Activated CD4-positive, CD25-positive, alpha-beta regulatory T cell treated with anti-CD3 and anti-CD28 coated beads, Interleukin-2, amount 50 U/mL, for 16 hours (primary cell): ENCODE measurements at regions not wholly inside any gene's neighbourhood (a gene's known extent, or its start where the extent isn't known, plus 50 kb on each side); places are given as distances from the start of the nearest gene placed in this dataset.
"Not testable (repeated sequence)": the region's sequence is repeated elsewhere in the genome, so short reads cannot be mapped to it uniquely, and the experiment has no call there.

Experiments
- DNase-seq: peaks from one replicate; pipeline ENCODE4 v3.0.0-alpha.2; 2020; ENCODE audit warnings: low read depth, low spot score

GRCh38 chr16:26715969-26716368 lies 350.8 kb upstream of the C16orf82 start:
- no peak for DNase-seq

DNA sequence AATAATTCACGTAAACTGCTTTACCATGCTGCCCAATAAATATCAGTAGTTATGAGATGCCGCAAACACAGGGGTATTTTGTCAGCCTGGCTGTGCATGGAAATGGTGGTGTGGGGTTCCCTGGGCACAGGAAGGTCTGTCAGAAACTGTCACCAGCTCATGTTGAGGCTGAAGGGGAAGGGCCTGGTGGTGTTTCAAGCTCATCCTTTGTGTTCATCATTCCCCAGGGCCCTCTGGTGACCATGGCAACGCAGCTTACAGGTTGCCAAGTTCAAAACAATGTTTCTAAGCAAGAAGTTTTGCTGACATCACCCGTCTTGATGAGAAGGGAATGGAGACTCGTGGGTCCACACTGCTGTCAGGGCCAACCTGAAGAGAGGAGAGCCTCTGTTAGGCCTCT lies 348.9 kb upstream of the C16orf82 start:
- no peak for DNase-seq

- no peak for DNase-seq
Measured at GRCh38 chr16:26721290-26721689, 345.4 kb upstream of the C16orf82 start.

- DNase-seq, result not testable (repeated sequence)
Measured at GRCh38 chr16:26721957-26722356, 344.8 kb upstream of the C16orf82 start.

DNA sequence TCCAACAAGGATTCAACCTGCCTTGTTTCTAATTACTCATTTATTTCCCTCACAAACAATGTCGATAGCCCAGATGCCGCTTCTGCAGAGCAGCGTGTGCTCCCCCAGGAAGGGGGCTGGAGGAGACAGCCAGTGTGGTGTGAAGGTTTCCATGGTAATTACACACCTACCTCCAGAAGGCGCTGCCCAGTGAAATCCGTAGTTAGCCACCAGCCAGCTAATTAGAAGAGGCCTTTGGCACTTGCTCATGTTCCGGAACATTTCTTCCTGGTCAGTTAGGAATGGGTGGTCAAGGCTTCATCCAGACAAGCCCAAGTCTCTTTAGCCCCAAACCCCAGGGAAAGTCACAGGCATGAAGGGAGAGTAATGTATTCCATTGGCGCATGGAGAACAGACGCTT lies 342.5 kb upstream of the C16orf82 start:
- DNase-seq, result no peak

DNA sequence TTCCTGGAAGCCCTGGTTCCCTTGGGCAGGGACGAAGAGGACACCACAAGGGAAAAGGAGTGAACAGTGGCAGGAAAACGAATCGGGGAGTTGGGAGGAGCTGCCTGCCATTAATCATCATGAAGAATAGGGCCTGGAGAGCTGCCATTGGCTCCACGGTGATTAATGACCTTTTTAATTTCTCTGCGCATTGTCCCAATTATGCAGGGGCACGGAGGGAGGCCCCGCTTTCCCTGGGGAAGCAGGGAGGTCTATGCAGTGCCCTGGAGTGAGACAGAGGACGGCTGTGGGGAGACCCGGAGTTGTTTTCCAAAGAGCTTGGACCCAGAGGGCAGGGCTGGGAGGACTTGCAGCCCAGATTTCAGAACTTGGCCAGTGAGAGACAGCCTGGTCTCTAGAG lies 338.9 kb upstream of the C16orf82 start:
- no peak for DNase-seq

DNA sequence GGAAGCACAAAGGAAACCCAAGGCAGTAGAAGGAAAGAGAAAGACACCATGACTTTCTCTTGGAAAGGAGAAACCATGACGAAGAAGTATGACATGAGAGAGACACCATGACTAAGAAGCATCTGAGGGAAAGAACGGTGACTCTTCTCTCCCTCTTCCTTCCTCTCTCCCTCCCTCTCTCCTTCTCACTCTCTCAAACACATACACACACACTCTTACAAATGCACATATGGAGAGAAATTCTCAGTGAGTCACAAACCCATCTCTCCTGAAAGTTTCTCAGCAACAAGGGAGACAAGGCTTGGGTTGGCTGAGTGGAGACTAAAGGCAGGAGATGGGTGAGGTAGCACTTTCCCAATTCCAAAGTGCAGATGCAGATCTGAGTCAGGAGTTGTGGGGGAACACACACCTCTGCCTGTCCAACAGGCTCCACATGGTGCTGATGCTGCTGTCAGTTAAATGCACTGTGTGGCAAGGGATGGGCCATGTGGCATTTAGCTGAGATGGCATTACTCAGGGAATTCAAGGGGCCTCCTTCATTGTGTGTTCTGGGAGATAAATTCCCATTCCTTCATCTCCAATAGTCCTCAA lies 336.7 kb upstream of the C16orf82 start:
- DNase-seq, result no peak

DNA sequence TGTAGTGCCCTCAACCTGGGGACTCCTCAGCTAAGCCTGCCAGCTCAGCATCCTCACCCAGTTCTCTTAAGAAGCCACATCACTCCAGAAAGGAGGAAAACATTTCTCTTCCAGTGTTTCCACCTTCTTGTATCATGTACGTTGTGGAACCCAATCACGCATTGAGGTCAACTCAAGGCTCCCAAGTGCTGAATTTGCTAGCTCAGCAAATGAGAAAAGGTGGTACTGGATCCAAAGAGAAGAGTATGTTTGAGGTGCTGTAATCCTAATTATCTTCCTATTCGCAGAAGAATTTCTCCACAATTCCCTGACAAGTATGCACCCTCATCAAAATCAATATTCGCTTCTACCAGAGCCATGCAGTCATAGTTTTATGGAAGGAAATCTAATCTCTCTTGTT lies 335.0 kb upstream of the C16orf82 start:
- DNase-seq, result no peak

DNA sequence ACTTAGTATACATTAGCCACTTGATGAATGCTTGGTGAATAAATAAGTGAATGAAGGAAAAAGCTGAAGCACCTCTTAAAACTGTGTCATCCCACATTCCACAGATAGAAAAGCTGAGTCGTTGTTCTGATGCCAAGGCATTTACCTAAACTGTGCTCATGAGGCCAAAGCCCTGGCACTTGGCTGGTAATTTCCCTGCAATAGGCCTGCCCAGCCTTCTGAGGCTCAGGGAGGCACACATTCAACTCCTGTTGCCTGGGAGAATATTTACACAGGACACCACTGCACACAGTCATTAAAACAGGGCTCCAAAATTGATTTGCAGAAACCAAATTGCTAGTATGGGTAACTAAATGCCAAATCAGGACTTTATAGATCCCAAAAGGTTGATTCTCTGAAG lies 333.0 kb upstream of the C16orf82 start:
- no peak for DNase-seq

- DNase-seq, result no peak
Measured at GRCh38 chr16:26735521-26735920, 331.2 kb upstream of the C16orf82 start.

- DNase-seq, result no peak
Measured at GRCh38 chr16:26736084-26736483, 330.6 kb upstream of the C16orf82 start.

GRCh38 chr16:26740771-26741170 lies 326.0 kb upstream of the C16orf82 start:
- DNase-seq, result no peak

DNA sequence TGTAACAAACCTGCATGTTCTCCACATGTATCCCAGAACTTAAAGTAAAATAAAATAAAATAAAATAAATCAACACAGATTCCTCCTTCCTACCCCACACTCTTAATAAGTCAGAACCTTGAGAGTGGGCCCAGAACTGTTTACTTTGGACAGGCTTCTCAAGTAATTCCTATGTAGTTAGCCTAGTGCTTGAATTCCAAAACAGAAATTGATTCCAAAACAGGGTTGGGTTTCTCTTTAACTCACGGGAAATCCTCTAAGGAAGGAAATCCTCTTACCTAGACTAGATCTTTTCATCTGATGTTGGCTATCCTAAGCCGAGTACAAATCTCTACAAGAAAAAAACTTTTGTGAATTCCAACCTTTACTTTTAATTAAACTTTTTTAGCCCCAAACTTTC lies 324.7 kb upstream of the C16orf82 start:
- no peak for DNase-seq

DNA sequence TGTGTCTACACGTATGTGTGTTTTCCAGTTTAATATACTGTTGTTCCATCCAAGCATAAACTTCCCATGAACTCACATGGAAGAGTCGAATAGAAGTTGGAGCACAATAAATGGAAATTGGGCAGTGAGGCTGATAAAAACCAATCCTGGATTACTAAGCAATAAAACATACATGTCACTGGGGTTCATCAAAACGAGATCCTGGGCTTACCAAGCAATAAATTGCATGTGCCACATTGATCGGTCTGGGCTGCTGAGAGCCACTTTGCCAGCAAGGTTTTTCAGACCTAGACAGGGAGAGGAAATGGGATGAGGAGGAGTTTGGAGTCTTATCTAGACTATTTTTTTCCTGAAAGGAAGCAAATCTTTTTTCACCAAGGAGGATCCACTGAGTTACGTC lies 322.3 kb upstream of the C16orf82 start:
- no peak for DNase-seq

DNA sequence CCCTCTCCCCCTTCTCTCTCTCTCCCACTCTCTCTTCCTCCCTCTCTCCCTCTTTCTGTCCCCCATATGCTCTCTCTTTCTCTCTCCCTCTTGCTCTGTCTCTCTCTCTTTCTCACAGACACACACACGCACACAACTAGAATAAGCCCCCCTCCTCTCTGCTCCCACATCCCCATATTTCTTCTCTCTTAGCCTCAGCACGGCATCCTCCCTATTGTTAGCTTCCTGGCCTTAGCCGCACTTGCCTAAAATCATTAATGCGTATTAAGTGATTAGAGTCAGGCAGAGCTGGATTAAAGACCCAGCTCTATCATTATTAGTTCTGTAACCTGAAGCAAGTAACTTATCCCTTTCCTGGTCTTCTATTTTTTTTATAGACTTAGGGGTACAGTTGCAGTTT lies 319.0 kb upstream of the C16orf82 start:
- no peak for DNase-seq

- DNase-seq, result no peak
Measured at GRCh38 chr16:26749072-26749471, 317.7 kb upstream of the C16orf82 start.

- DNase-seq, result no peak
Measured at GRCh38 chr16:26752166-26752565, 314.6 kb upstream of the C16orf82 start.

- no peak for DNase-seq
Measured at GRCh38 chr16:26756633-26757032, 310.1 kb upstream of the C16orf82 start.

GRCh38 chr16:26762594-26762993 lies 304.1 kb upstream of the C16orf82 start:
- DNase-seq, result no peak

- no peak for DNase-seq
Measured at GRCh38 chr16:26765087-26765486, 301.6 kb upstream of the C16orf82 start.

DNA sequence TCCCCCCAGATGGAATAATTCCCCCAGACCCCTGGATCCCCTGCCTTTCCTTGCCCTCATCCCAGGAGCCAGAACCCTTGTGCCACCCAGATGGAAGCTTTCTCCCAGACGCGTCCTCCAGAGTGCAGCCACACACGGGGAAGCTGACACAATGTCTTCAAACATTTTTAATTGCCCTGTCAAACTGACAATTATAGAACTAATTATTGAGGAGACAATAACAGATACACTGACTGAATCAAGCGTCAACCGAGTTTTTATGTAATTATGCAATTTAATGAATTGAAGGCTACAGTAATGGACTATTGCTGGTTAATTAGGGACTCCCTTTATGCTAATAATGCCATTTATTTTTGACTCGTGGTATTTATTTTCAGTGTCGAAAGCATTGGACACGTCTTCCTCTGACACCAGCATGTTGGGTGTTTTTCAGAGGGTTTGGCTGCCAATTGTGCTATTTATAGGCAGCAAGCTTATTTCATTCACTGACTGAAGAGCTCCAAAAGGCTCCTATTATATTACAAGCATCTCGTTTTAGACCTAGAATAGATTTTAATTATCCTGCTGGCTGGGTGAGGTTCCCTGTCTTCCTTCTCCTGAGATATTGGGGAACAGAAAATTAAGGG lies 298.2 kb upstream of the C16orf82 start:
- no peak for DNase-seq

DNA sequence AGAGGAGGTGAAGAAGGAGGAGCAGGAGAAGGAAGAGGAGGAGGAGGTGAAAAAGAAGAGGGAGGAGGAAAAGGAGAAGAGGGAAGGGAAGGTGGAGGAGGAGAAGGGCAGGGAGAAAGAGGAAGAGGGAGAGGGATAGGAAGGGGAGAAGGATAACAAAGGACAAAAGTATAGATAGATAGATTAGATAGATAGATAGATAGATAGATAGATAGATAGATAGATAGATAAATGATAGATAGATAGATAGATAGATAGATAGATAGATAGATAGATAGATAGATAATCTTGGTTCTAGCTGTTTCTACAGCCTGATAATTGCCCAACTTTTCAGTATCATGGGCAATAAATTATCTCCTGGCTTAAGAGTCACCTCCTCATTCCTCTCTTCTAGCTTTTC lies 296.2 kb upstream of the C16orf82 start:
- no peak for DNase-seq

- DNase-seq, result no peak
Measured at GRCh38 chr16:26772503-26772902, 294.2 kb upstream of the C16orf82 start.

DNA sequence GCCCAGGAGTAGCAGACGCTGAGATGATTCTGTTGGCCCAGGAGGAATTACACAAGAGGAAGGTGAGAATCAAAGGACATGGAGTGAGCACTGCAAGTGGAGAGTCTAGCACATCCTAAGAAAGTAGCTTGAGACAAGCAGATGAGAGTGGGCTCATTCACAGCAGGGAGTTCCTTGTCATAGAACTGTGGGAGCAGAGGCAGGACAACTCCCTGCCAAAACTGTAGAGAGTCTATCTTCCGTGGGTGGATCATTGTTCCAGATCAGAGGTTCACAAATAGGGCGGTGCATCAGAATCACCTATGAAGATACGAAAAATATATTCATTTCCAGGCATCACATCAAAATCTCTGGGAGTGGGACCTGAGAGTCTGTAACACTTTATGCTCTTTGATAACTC lies 288.9 kb upstream of the C16orf82 start:
- no peak for DNase-seq
